ENCODE measurements at regions not wholly inside any gene's neighbourhood (a gene's known extent, or its start where the extent isn't known, plus 50 kb on each side); places are given as distances from the start of the nearest gene placed in this dataset.

- no peaks in the 10 kb centered on the region for H4K20me1 ChIP-seq (ENCODE audit: insufficient read depth, low read length)
- H3K14ac ChIP-seq (replicated peaks; ENCODE audit: low read depth, low read length) = no peak overlapping the region
- H3K4me3 ChIP-seq (ENCODE audit: insufficient read depth, low read depth, low read length) = no peak overlapping the region
- dilution Hi-C loops (cut with HindIII; ENCODE audit: low sequenced_read_pairs, unreplicated experiment) (no loop called here), intact Hi-C loops (cut with micrococcal nuclease) (no loop called here), in situ Hi-C loops (cut with MboI; ENCODE audit: low sequenced_read_pairs) (no loop called here)
- H3K27ac ChIP-seq (ENCODE audit: insufficient read depth, low read length) = no peak overlapping the region
- H3K9me3 ChIP-seq (ENCODE audit: control insufficient read depth, insufficient read depth, low read length) = peaks cover 2% of the 10 kb centered on the region; the same call in 1 of the 2 replicates
- H2AFZ ChIP-seq (replicated peaks; ENCODE audit: low read length, poor library complexity) = no peak overlapping the region
- H2AK5ac ChIP-seq (ENCODE audit: low read depth, low read length) = no peak overlapping the region
- no peaks in the 10 kb centered on the region for H3K9me1 ChIP-seq (ENCODE audit: insufficient read depth, low read length)
- no peak overlapping the region for H2BK120ac ChIP-seq (ENCODE audit: low read depth, low read length)
- no peak for DNase-seq
- BruUV-seq (replicated peaks) = no TSS peak
- no peak overlapping the region for H2AK9ac ChIP-seq (replicated peaks; ENCODE audit: low read depth, low read length, poor library complexity)
- no peak overlapping the region for H3K18ac ChIP-seq (ENCODE audit: low read depth, low read length)
- H3K36me3 ChIP-seq (ENCODE audit: control insufficient read depth, insufficient read depth, low read length) = no peaks in the 10 kb centered on the region
- no peak overlapping the region for H4K91ac ChIP-seq (ENCODE audit: insufficient read depth, low read depth, low read length)
- peaks cover 3% of the 10 kb centered on the region; the same call in 1 of the 2 replicates for H3K4me1 ChIP-seq (ENCODE audit: control insufficient read depth, insufficient read depth, low read length)
- H3K79me1 ChIP-seq (ENCODE audit: low read depth in 1 of 2, low read length in 2 of 2) = no peaks in the 10 kb centered on the region
- TF ChIP-seq, protein P1, sequence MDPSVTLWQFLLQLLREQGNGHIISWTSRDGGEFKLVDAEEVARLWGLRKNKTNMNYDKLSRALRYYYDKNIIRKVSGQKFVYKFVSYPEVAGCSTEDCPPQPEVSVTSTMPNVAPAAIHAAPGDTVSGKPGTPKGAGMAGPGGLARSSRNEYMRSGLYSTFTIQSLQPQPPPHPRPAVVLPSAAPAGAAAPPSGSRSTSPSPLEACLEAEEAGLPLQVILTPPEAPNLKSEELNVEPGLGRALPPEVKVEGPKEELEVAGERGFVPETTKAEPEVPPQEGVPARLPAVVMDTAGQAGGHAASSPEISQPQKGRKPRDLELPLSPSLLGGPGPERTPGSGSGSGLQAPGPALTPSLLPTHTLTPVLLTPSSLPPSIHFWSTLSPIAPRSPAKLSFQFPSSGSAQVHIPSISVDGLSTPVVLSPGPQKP (IDR thresholded peaks at IDR 0.05; ENCODE audit: borderline replicate concordance, low read depth, low read length) = no peak
- TF ChIP-seq RFX5 (IDR thresholded peaks at IDR 0.05; ENCODE audit: low read depth, low read length) = no peak
- no peak for TF ChIP-seq RCOR1 (IDR thresholded peaks at IDR 0.05; ENCODE audit: insufficient replicate concordance, low read length)
- TF ChIP-seq MAFK (IDR thresholded peaks at IDR 0.05; ENCODE audit: low read depth, low read length) = no peak
- no peak for TF ChIP-seq POLR2A (IDR thresholded peaks at IDR 0.05; ENCODE audit: low read depth, low read length)
- no peak for TF ChIP-seq SMC3 (IDR thresholded peaks at IDR 0.05; ENCODE audit: low read depth, low read length)
- TF ChIP-seq FOS (IDR thresholded peaks at IDR 0.05; ENCODE audit: low read depth, low read length) = no peak
- no peak for TF ChIP-seq USF2 (IDR thresholded peaks at IDR 0.05; ENCODE audit: low read depth, low read length)
- no peak overlapping the region for H3K23ac ChIP-seq (ENCODE audit: low read depth, low read length)
- no peak overlapping the region for H4K5ac ChIP-seq (ENCODE audit: low read depth, low read length)
- no CpG with 5 or more reads among the region's 1 CpG for WGBS, 2 experiments (ENCODE audit: extremely low coverage in 2 of 2, insufficient read length in 1 of 2)
- H2BK5ac ChIP-seq (ENCODE audit: low read depth, low read length, poor library complexity, severe bottlenecking) = no peak overlapping the region
- no peak for ATAC-seq (ENCODE audit: low read depth)
- H3K4me2 ChIP-seq (ENCODE audit: low read depth, low read length) = no peak overlapping the region
- H2BK15ac ChIP-seq (ENCODE audit: low read depth, low read length) = no peak overlapping the region
- ChIA-PET POLR2A (ENCODE audit: unreplicated experiment) (no interaction called here), CTCF (no interaction called here)
- H4K8ac ChIP-seq (ENCODE audit: low read depth in 2 of 2, low read length in 2 of 2) = no peak overlapping the region
- H3K27me3 ChIP-seq (ENCODE audit: control insufficient read depth, insufficient read depth, low read length) = peaks cover 31% of the 10 kb centered on the region
- no peak overlapping the region for H3K56ac ChIP-seq (ENCODE audit: extremely low read depth, insufficient read depth, low read length)
- H2BK20ac ChIP-seq (ENCODE audit: low read depth, low read length) = no peak overlapping the region
- no peak overlapping the region for H3K9ac ChIP-seq (ENCODE audit: low read depth, low read length)
- H3K4ac ChIP-seq (ENCODE audit: low read depth, low read length) = no peak overlapping the region
Measured at GRCh38 chr15:69838338-69838737, 259.4 kb downstream of the TLE3 start.
